GM18951 (cell line): ENCODE measurements at regions not wholly inside any gene's neighbourhood (a gene's known extent, or its start where the extent isn't known, plus 50 kb on each side); places are given as distances from the start of the nearest gene placed in this dataset.
"Not testable (repeated sequence)": the region's sequence is repeated elsewhere in the genome, so short reads cannot be mapped to it uniquely, and the experiment has no call there.

ENCODE experiments used
- POLR2A ChIP-seq: IDR thresholded peaks from 4 replicates; pipeline ENCODE4 v1.6.1; 2011; ENCODE audit warnings: mild to moderate bottlenecking; ENCODE audit not compliant: insufficient read length, insufficient read depth; ENCODE audit errors: extremely low read depth
- in situ Hi-C: fragments of 300-500 bp; cut with MboI; formaldehyde crosslinking; loops from one replicate; pipeline ENCODE4 v1.12.0; 2022; ENCODE audit warnings: low sequenced_read_pairs, mixed read lengths, inconsistent platforms; ENCODE audit not compliant: unreplicated experiment

DNA sequence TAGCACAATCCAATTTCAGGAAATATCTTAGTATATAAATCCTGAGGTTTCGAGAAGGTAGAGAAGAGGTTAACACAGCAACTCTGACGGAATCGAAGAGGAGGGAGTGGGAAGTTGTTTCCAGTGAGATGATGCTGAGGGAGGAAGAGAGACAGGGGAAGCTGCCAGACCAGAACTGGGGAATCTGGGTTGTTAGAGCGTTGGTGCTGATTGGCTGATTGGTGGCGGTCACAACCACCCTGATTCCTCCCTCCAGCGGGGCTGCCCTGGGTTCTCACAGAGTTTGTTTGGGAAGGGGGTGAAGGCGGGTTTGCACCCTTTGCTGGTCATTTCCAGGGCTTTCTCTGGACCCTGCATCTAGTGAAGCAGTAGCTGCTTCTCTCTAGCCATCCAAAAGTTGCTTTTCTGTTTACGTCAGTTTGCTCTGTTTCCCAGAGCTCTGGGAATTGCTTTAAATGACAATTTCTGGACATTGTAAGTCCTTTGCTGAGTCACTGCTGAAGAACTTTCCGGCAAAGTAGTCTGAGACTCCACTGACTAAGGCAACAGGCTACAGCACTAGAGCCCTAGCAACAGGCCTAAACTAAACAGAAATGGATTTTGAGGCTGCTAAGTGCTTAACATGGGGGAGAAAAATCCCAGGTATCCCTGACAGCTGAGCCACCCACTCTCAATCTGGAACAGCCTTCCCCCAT lies 90.1 kb downstream of the TENT5C start:
- in situ Hi-C loops, result no loop called here
- no peak for TF ChIP-seq POLR2A

DNA sequence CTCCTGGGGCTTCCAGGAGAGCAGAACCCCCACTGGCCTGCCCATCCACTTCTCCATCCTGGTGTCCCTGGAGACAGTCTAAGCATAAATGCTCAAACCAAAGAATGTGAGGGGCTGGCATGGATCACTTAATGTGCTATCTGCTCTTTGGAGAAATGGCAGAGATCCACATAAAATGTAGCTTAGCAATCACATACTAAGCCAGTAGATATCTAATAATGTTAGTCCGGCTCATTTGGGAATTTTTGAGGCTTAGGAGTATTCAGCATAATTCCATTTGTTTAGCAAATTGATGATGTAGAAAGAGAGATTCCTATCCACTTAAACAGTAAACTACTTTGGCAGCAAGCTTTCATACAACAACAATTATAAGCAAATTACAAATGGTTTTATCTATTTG lies 90.7 kb downstream of the TENT5C start:
- in situ Hi-C loops, result no loop called here
- TF ChIP-seq POLR2A, result no peak

DNA sequence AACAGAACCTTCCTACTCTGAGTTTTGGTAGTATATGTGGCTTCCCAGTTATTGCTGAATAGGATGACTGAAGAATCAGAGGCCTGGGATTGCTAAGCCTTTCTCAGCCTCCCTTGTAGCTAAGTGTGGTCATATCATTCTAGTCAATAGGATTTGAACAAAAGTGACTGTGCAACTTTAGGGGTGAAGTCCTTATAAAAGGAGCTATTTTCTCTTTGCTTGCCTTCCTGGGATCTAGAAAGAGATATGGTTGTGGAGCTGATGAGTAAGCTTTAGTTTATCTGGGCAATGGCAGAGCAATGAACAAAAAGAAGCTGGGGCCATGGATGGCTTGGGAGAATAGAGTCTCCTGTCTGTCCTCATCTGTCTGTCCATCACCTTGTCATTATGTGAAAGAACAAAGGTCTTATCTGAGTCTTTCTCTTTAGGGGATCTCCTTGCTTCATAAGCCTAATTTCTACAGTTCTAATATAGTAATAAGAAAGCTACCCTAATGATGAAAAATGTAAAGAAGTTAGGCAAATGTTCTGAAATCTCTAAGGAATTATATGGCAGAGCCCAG lies 91.5 kb downstream of the TENT5C start:
- in situ Hi-C loops, result no loop called here
- TF ChIP-seq POLR2A, result no peak

DNA sequence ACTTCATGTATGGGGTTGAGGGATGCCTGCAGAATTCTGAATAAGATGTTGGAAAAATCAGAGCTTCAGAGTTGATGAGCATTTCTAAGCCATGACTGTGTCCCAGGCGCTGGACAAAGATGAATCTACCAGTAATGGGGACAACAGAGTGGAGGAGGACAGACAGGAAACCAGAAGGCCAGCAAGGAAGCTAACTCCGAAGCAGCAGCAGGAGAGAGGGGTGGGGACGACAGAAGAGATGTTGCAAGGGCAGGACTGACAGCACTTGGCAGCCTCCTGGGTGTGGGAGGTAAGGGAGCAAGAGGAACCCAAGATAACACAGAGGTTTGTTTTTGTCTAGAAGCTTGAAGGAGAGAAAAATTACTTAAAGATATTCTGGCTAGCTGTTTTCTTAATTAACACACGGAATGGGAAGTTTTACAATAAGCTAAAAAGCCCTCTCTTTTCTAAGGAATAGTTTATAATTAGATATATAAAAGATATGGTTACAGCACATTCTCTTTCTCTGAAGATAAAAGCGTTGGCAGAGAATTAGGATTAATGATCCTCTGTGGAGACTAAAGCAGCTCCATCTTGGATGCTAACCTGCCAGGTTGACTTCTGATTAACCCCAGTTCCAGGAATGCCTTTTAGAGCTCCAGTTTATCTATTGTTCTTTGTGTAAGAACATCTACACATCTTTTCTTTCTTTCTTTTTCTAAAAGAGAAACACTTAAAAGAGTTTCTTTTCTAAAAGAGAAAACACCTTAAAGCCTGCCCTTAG lies 92.7 kb downstream of the TENT5C start:
- in situ Hi-C loops, result no loop called here
- TF ChIP-seq POLR2A, result no peak

DNA sequence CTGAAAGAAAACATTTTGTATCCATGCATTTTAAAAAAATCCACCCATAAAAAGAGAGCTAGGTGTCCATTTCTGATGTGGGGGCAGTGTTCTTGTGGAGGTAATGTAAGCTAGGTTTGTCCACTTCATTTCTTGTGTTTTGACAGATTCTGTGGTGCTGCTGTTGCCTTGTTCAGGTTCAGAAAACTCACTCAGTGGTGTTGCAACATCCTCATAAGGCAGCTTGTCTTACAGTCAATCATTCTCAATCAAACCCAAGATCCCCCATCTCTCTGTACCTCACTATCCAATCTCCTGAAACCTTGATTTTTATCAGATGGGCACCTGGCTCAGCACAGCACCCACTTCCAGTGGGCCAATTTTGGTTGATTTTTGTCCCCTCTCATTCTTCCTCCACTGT lies 94.1 kb downstream of the TENT5C start:
- in situ Hi-C loops, result no loop called here
- no peak for TF ChIP-seq POLR2A

DNA sequence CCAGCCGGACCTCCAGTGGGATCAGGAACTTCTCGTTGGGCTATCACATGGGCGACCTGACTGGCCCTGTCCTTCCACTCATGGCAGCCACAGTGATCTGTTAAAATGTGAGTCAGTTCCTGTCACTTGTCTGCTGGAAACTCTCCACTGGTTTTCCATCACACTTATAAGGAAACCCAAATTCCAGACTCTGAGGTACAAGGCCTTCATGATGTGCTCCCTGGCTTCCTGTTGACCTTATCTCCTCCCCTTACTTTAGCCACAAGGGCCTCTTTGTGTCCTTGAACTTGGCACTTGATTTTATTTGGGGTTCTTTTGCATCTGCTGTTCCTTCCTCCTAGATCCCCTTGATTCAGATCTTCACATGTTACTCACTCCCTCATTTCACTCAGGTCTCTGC lies 96.8 kb downstream of the TENT5C start:
- in situ Hi-C loops, result no loop called here
- no peak for TF ChIP-seq POLR2A

DNA sequence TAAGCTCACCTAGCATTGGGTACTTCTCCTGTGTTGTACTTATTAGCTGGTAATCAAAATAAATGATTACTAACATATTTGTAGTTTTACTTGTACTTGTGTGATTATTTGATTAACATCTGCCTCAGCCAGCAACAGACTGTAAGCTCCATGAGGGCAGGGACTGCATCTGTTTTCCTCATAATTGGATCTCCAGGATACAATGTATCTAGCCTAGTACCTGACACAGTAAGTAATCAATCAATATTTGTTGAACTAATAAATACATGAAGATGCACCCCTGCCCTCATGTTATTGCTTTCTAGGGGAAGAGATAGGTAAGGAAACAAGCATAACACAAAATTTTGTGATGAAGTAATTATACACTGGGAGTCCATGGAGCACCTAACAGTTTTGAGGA lies 101.5 kb downstream of the TENT5C start:
- in situ Hi-C loops, result no loop called here

DNA sequence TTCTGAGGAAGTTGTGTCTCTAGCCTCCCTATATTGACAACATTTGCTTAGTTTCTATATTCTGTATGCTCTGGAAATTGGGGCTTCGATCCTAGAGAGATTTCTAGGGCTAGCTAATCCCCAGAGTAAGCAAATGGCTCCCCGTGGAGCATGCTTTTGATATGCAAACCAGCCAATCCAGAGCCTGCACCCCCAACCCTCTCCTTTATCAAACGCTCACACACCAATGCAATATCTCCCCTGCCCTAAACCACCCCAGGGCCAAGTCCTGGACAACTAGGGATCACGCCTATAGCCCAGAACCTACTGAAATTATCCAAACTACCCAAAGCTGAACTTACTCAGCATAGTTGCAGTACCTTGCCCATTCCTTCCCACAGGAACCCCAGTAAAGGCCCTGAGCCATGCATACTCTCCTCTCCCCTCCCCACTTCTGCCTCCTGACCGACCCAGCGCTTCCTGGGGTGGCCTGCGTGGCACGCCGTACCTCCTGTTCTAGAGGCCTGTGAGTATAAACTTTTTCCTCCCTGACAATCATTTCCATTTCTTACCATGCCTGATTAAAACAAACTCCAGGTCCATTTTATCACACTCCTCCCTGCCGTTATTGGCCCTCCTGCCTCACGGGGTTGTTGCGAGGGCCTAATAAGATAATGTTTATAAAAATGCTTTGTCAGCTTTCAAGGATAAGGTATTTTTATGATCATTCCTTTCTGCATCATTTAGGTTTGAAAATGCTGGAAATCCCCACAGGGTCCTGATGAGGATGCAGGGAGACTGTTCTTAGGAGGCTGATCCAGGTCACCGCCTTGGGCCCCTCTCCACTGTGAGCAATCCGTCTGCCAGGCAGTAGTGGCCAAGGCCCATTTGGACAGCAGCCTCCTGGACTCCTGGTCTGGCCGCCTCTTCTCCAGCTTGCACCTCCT lies 102.7 kb downstream of the TENT5C start:
- in situ Hi-C loops, result no loop called here
- TF ChIP-seq POLR2A, result no peak

More for the DNA sequence above, 101.5 kb downstream of the TENT5C start:
- no peak for TF ChIP-seq POLR2A

DNA sequence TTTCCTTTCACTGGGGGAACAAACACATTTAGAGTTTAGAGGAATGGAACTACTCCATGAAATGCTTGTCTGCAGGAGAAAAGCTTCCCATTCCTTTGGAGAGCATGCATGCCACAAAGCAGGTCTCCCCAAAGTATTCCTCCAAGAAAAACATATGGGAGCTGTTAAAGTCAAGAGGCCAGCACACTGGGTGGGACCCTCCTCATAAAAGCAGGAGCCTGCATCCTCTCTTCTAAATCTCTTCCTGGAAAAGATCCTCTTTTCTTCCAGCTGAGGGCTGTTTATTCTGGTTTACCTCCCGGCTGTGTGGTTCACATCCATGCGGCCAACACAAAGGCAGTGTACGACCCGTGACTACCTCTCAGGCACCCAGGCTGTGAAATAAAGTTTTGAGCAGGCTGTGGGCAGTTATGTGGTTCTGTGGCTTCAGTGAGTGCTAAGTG lies 103.4 kb downstream of the TENT5C start:
- in situ Hi-C loops, result no loop called here
- TF ChIP-seq POLR2A, result no peak

DNA sequence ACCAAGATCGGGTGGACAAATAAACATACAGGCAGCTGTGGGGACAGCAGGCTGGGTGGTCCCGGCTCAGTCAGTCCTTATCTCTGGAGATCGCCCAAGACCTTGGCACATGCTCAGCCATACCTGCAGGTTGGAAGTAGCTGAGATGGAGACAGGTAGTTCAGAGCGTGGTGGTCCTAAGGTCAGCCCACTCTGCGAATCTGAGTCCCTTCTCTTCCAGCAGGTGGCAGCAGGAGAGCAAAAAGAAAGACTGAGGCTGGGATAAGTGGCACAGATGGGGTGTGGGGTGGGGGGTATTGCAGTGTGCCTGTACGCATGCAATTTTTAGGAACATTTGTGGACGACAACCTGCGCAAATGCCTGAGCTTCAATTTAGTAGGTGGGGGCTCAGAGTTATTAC lies 104.9 kb downstream of the TENT5C start:
- in situ Hi-C loops, result no loop called here
- TF ChIP-seq POLR2A, result no peak

DNA sequence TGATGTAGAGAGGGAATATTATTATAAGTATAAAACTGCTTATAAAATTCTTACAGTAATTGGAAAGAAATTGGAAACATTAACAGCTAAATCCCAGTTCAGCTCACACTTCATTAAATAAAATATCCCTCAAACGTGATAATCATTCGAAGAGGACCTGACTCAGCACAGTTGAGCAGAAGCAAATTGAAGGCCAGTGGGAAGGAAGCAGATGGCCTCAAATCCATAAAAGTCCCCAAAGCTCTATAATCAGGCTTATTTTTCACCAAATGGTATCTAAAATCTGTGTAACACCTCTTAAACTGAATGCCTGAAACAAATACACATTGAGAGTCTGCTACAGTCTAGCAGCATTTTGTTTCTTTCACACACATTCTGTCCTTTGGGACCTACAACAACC lies 106.8 kb downstream of the TENT5C start:
- no peak for TF ChIP-seq POLR2A
- in situ Hi-C loops, result no loop called here

DNA sequence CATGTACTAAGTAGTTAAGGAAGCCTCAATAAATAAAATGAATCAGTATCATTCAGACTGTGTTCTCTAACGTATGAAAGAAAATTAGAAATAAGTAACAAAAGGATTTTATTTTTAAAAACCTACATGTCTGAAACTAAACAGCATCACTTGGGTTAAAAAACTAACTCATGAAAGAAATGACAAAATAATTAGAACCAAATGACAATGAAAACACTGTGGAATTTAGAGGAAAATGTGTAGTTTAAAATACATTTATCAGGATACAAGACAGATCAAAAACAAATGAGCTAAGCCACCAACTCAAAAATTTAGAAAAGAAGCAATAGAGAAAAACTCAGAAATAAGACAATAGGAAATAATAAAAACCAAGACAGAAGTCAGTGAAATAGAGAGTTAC lies 108.7 kb downstream of the TENT5C start:
- TF ChIP-seq POLR2A, result no peak
- in situ Hi-C loops, result no loop called here

DNA sequence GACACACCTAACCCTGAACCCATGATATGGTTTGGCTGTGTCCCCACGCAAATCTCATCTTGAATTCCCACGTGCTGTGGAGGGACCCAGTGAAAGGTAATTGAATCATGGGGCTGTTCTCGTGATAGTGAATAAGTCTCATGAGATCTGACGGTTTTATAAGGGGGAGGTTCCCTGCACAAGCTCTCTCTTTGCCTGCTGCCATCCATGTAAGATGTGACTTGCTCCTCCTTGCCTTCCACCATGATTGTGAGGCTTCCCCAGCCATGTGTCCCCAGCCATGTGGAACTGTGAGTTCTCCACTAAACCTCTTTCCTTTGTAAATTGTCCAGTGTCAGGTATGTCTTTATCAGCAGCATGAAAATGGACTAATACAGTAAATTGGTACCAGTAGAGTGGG lies 110.2 kb downstream of the TENT5C start:
- in situ Hi-C loops, result not testable (repeated sequence)

DNA sequence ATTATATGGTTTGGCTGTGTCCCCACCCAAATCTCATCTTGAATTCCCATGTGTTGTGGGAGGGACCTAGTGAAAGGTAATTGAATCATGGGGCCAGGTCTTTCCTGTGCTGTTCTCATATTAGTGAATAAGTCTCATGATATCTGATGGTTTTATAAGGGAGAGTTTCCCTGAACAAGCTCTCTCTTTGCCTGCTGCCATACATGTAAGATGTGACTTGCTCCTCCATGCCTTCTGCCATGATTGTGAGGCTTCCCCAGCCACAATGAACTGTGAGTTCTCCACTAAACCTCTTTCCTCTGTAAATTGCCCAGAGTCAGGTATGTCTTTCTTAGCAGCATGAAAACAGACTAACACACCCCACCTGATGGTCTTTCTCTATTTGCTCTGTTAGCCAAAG lies 112.1 kb downstream of the TENT5C start:
- in situ Hi-C loops, result not testable (repeated sequence)

DNA sequence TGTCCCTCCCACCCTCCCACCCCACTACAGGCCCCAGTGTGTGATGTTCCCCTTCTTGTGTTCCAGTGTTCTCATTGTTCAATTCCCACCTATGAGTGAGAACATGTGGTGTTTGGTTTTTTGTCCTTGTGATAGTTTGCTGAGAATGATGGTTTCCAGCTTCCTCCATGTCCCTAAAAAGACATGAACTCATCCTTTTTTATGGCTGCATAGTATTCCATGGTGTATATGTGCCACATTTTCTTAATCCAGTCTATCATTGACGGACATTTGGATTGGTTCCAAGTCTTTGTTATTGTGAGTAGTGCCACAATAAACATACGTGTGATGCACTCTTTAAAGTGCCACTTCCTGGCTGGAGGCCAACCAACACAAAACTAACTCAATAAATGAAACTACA lies 112.7 kb downstream of the TENT5C start:
- in situ Hi-C loops, result not testable (repeated sequence)
